ENCODE measurements at regions not wholly inside any gene's neighbourhood (a gene's known extent, or its start where the extent isn't known, plus 50 kb on each side); places are given as distances from the start of the nearest gene placed in this dataset.

GRCh38 chr2:100707016-100707947 lies 112.7 kb upstream of the NPAS2 start:
- CTCF ChIA-PET: no interaction called here
- intact Hi-C loops (cut with micrococcal nuclease): no loop called here
- Histone ChIP-seq H3K27ac (ENCODE audit: insufficient read depth, low read depth, low read length) (no peak overlapping the region), H3K4me2 (ENCODE audit: insufficient read depth, low read length) (no peak overlapping the region), H3K4me1 (ENCODE audit: control insufficient read depth, extremely low read depth, insufficient read depth, low read length) (no peaks in the 10 kb centered on the region), H3K27me3 (ENCODE audit: control insufficient read depth in 2 of 2, insufficient read depth in 2 of 2, low read length in 2 of 2) (peaks cover under 1 to 3% of the 10 kb centered on the region in 2 experiments), H3K4me3 (replicated peaks in 1 of 3; ENCODE audit: insufficient read depth in 1 of 3, low read depth in 1 of 3, low read length in 3 of 3) (no peak overlapping the region), H3K9me1 (replicated peaks; ENCODE audit: control insufficient read depth, extremely low read depth, insufficient read depth, low read length) (no peaks in the 10 kb centered on the region), H2AFZ (ENCODE audit: low read depth, low read length) (no peak overlapping the region), H4K20me1 (replicated peaks; ENCODE audit: control insufficient read depth, extremely low read depth, insufficient read depth, low read length) (no peaks in the 10 kb centered on the region), H3K9me3 (replicated peaks; ENCODE audit: control insufficient read depth, insufficient read depth, low read length) (no peaks in the 10 kb centered on the region), H3K36me3 (ENCODE audit: control insufficient read depth in 2 of 2, extremely low read depth in 1 of 2, insufficient read depth in 2 of 2, low read length in 2 of 2) (no peaks in the 10 kb centered on the region), H3K9ac (replicated peaks; ENCODE audit: extremely low read depth, insufficient read depth, low read length) (no peak overlapping the region), H3K79me2 (ENCODE audit: control insufficient read depth, insufficient read depth, low read length) (no peaks in the 10 kb centered on the region)
- no TSS peak for BruUV-seq (replicated peaks)
- dilution Hi-C loops (cut with MboI; ENCODE audit: extremely low pct_ligation_motif_present, low sequenced_read_pairs): no loop called here
- POLR2A ChIA-PET: no interaction called here
- DNase-seq (ENCODE audit: low read depth, low spot score) (no peak), FAIRE-seq (no peak)
- TF ChIP-seq MYC (IDR thresholded peaks at IDR 0.05; ENCODE audit: low read depth, low read length) (no peak), MAX (IDR thresholded peaks at IDR 0.05; ENCODE audit: insufficient read depth, insufficient read length) (no peak), FOS (IDR thresholded peaks at IDR 0.05; ENCODE audit: borderline replicate concordance, insufficient read depth, low read length) (no peak), GATA2 (IDR thresholded peaks at IDR 0.05; ENCODE audit: insufficient read depth, insufficient read length, low read depth, low read length) (no peak), POLR2A (IDR thresholded peaks at IDR 0.05; ENCODE audit: low read depth, low read length) (no peak), JUN (IDR thresholded peaks at IDR 0.05; ENCODE audit: borderline replicate concordance, insufficient read depth, insufficient read length, low read depth) (no peak), EZH2 (IDR thresholded peaks at IDR 0.05; ENCODE audit: borderline replicate concordance, low read depth, low read length, severe bottlenecking) (no peak)
- TF ChIP-seq, protein P1, sequence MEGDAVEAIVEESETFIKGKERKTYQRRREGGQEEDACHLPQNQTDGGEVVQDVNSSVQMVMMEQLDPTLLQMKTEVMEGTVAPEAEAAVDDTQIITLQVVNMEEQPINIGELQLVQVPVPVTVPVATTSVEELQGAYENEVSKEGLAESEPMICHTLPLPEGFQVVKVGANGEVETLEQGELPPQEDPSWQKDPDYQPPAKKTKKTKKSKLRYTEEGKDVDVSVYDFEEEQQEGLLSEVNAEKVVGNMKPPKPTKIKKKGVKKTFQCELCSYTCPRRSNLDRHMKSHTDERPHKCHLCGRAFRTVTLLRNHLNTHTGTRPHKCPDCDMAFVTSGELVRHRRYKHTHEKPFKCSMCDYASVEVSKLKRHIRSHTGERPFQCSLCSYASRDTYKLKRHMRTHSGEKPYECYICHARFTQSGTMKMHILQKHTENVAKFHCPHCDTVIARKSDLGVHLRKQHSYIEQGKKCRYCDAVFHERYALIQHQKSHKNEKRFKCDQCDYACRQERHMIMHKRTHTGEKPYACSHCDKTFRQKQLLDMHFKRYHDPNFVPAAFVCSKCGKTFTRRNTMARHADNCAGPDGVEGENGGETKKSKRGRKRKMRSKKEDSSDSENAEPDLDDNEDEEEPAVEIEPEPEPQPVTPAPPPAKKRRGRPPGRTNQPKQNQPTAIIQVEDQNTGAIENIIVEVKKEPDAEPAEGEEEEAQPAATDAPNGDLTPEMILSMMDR (IDR thresholded peaks at IDR 0.05; ENCODE audit: extremely low read depth in 1 of 2, insufficient read depth in 1 of 2, low read depth in 1 of 2, low read length in 2 of 2): no peak
